D341Med (cell line): ENCODE measurements at regions not wholly inside any gene's neighbourhood (a gene's known extent, or its start where the extent isn't known, plus 50 kb on each side); places are given as distances from the start of the nearest gene placed in this dataset.

Experiments used
- DNase-seq: peaks from one replicate; pipeline ENCODE4 v3.0.0; 2012; ENCODE audit warnings: low spot score

GRCh38 chr10:113326160-113327111 is 226.4 kb upstream of the HABP2 start:
- DNase-seq: no peak

GRCh38 chr10:113329121-113329596 is 223.7 kb upstream of the HABP2 start:
- no peak for DNase-seq

DNA sequence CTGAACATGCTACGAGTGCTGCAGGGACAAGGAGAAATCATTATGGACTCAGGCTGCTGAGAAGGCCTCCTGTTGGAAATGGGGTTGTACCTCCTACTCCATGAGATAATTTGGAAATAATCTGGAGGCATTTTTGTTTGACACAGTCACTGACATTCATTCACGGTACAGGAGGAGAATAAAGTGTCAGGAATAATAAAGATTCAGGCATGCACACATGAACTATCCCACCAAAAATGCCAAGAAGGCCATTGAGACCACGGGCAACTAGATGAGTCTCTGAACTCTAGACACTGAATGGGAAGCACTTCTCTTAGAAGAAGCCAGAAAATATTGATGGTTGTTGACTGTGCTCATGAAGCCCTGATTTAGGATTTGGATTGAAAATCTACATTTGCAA is 220.9 kb upstream of the HABP2 start:
- no peak for DNase-seq

DNA sequence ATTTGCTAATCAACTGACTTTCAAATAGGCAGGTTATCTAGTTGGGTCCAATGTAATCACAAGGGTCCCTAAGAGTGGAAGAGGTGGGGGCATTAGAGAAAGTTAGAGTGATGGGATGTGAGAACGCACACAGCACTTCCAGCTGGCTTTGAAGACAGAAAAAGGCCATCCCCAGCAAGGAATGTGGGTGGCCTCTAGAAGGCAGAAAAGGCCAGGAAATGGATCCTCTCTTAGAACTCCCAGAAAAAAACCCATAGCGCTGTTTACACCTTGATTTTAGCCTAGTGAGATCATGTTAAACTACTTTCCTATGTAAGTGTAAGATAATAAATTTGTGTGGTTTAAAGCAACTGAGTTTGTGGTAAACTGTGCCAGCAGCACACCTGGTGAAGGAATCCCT is 219.5 kb upstream of the HABP2 start:
- no peak for DNase-seq

DNA sequence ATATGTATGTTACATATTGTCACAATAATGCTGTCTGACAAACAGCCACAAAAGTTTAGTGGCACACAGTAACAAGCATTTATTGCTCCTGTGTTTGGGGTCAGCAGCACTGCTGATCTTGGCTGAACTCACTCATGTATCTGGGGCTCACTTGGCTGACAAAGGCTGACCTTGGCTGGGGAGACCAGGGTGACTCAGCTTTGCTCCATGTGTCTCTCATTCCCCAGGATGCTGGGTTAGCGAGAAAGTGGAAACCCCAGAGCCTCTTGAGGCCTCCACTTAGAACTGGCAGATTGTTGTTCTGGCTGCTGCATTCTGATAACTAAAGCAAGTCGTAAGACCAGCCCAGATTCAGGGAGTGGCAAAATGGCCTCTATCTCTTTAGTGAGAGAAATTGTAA is 217.3 kb upstream of the HABP2 start:
- no peak for DNase-seq

GRCh38 chr10:113336549-113337130 is 216.2 kb upstream of the HABP2 start:
- DNase-seq: no peak

DNA sequence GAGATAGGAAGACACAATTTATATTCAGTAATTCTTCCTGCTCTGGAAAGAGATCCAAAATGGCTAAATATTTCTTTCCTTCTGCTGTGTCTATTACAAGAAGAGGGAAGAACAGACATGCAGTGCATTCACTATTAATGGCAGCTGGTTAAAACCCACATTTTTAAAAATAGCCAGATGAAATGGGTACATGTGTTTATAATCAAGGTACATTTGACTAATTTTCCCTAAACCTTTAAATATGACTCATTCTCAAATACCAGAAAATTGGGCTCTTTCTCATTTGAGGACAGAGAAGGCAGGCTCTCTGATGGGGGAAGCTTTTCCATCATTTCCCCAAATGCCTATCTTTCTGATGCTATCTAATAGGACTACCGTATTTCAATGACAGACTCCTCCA is 215.7 kb upstream of the HABP2 start:
- DNase-seq: no peak

- DNase-seq: no peak
These were observed 213.7 kb upstream of the HABP2 start for GRCh38 chr10:113339121-113339520.

DNA sequence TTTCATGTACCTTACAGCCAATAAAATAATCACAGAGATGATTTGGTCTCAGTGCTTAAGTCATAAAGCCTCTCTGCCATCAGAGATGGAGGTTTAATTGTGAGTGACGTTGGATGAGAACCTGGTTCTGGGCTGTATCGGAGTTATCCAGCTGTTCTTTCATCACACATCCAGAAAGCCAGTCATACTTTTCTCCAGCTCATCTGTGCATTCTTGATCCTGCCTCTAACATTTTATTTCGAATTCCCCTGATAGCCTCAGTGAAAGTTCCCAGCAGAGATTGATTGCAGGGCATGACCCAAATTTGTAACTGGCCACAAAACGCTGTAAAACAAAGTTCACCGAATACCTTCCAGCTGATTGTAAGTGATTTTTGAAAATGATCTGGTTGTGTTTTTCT is 212.6 kb upstream of the HABP2 start:
- DNase-seq: no peak

DNA sequence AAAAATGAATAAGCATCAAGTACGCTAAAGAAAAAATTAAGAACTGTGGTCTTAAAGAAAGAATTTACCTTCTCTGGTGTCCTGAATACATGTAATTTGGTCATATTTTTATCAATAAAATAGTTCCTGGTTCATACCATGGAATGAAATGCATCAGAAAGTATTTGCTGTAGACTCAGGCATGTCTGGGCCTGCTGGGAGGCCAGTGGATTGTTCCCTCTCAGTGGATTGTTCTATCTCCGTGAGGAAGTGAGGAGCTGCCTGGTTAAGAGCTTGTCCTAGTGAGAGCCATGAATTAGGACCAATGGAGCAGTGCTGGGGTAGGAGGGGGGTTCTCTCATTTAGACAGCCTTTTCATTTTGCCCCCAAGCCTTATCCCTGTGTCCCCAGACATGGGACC is 211.7 kb upstream of the HABP2 start:
- DNase-seq: no peak

DNA sequence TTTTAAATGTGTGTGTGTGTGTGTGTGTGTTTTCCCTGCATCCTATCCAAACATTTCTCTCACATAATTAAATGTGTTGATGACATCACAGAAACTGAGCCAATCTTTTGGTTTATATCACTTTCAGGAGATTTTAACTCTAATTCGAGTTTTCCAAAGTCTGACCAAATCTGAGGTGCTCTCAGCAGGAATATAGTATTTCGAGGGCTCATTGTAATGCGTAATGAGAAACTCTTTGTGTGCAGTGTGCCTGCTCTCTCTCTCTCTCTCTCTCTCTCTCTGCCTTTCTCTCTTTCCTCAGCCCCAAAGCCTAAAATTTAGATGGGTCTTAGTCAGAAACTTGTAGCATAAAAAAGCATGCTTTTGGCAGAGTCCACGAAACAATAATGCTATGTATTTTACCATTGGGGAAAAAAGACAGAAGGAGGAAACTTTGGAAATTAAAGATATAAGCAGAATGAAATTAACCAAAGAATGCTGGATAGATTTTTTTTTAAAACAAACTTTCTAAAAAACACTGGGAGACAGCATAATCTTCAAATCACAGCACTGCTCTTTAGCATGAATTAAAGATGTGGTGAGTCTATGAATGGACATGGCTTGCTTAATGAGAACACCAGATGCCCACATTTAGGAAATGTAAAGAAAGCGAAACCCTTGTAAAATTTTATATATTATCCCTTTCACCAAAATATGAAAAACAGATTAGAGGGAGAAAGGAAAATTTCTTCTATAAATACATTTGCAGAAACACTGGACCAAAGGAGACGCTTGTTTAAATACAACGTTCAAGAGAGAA is 206.8 kb upstream of the HABP2 start:
- DNase-seq: no peak

- no peak for DNase-seq
These were observed 205.3 kb upstream of the HABP2 start for GRCh38 chr10:113347508-113347907.

GRCh38 chr10:113348694-113349093 is 204.2 kb upstream of the HABP2 start:
- DNase-seq: no peak

GRCh38 chr10:113350311-113351040 is 202.4 kb upstream of the HABP2 start:
- no peak for DNase-seq

DNA sequence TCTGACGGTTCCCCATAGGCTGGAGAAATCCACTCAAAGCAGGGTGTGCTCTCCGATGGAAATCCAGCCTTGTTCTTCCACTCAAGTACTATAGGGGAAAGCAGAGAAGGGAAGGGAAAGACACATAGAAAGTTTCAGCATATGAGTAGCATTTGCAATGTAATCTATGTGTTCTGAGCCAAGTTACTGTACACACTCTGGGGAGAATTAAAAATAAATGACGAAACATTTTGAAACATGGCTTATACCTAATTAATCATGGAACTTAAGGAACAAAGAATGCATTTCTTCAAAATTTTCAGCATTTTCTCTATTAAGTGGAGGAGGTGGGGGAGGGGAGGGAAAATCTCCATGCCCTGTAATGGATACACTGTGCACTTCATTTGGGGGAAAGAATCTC is 198.1 kb upstream of the HABP2 start:
- DNase-seq: no peak

DNA sequence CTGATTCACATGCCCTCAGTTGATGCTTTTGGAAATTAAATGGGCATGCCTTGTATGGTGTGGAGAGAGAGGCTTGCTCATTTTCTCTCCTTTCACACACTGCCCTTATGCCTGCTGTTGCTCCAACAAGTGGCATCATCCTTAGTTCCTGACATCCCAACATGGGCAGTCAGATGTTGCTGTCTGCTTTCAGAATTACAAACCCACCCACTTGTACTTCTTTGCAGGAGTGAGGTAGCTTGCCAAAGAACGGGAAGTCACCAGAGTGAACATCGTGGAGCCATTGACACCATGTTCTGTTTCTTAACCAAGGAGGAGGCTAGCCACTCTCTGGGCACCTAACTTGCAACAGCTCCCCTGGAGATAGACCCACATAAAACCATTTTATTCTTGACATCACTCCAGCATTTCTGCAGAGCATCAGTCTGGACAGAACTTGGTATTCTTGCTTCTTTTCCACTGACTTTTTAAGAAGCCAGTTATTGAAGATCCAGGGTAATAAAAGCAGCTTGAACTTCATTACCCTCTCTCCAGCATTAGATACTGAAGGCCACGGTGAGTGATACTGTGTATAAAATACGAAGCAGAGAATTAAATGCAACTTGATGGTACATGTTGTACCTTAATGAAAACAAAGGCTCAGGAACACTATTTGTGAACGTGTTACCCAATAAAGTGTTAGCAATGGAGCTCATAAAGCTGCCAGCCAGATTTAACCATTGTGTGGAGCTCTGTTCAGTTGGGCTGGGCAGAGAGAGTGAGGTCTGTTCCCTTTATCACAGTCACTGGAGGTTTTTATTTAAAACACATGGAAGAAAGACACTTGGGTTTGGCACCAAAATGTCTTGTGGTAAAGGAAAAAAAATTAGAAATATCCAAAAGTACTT is 195.8 kb upstream of the HABP2 start:
- DNase-seq: no peak

DNA sequence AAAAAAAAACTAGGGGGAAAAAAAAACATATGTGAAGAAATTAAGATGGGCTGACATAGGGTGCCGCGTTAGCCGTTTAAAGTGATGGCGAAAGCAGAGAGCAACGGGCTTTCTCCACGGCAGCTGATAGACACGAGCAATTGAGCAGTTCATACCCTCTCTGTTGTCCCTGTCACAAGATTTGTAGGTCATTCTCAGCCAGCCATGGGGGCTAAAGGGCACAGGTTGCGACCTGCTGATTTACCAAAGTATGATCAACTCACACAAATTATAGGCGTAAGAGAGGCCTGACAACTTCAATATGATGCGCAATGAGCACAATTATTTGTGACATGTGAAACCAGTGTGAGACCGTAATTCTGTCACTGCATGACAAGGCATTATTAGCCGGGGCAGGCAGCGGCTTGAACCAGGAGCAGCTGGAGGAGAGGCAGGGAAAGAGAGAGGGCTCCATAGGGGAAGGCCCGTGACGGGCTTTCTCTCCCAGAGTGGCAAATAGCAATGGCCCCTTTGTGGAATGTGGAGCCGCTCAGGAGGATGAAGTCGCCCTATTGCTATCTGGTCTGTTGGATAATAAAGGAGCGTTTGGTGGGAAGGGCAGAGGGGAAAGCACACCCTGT is 195.1 kb upstream of the HABP2 start:
- no peak for DNase-seq

DNA sequence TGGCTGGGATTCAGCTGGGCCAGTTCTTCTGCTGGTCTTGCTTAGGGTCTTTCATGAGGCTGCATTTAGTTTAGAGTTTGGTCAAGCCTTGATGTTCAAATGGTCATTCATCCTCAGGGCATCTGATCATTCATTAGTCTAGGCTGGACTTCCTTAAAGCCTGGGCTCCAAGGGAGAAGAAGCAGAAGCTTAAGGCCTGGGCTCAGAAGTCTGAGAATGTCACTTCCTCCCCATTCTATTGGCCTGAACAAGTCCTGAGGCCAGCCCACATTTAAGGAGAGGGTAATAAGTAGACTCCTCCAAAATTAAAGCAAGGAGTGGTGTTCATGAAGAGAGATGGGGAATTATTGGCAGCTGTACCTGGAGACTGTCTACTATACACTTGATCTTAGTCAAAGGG is 193.2 kb upstream of the HABP2 start:
- no peak for DNase-seq

DNA sequence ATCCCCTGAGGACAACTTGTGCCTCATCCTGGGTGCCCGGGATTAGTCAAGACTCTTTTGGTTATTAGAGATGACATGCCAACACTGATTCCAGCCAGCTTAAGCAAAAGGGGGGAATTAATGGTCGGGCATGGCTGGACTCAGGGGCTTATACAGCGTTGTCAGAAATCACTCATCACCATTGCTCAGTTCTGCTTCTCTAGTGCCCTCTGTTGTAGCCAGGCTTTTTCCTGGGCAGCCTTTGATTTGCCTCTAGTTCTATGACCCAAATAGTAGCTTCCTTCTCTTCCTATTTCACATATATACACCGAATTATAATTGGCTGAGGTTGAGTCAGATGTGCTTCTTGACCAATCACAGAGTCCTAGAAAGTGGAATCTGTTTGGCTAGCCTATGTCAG is 192.0 kb upstream of the HABP2 start:
- DNase-seq: no peak

GRCh38 chr10:113362645-113363091 is 190.2 kb upstream of the HABP2 start:
- no peak for DNase-seq
